ENCODE measurements at regions not wholly inside any gene's neighbourhood (a gene's known extent, or its start where the extent isn't known, plus 50 kb on each side); places are given as distances from the start of the nearest gene placed in this dataset.
"Not testable (repeated sequence)": the region's sequence is repeated elsewhere in the genome, so short reads cannot be mapped to it uniquely, and the experiment has no call there.

GRCh38 chr7:4527988-4528636, 154.0 kb upstream of the FOXK1 start:
- DNase-seq, result no peak

- no peak for DNase-seq
Measured at GRCh38 chr7:4531236-4531635, 150.9 kb upstream of the FOXK1 start.

- not testable (repeated sequence) for DNase-seq
Measured at GRCh38 chr7:4533339-4533738, 148.8 kb upstream of the FOXK1 start.

- no peak for DNase-seq
Measured at GRCh38 chr7:4549681-4550080, 132.4 kb upstream of the FOXK1 start.

- DNase-seq, result no peak
Measured at GRCh38 chr7:4550117-4550516, 132.0 kb upstream of the FOXK1 start.

- no peak for DNase-seq
Measured at GRCh38 chr7:4552985-4553384, 129.1 kb upstream of the FOXK1 start.

GRCh38 chr7:4556868-4557793, 125.0 kb upstream of the FOXK1 start:
- DNase-seq, result no peak

- DNase-seq, result no peak
Measured at GRCh38 chr7:4561795-4562194, 120.3 kb upstream of the FOXK1 start.

- no peak for DNase-seq
Measured at GRCh38 chr7:4566714-4567113, 115.4 kb upstream of the FOXK1 start.

- DNase-seq, result no peak
Measured at GRCh38 chr7:4574851-4575250, 107.2 kb upstream of the FOXK1 start.

- DNase-seq, result no peak
Measured at GRCh38 chr7:4575254-4575653, 106.8 kb upstream of the FOXK1 start.

GRCh38 chr7:4602905-4603842, 78.9 kb upstream of the FOXK1 start:
- DNase-seq, result no peak

- no peak for DNase-seq
Measured at GRCh38 chr7:4603843-4604231, 78.3 kb upstream of the FOXK1 start.

- no peak for DNase-seq
Measured at GRCh38 chr7:4604456-4604940, 77.6 kb upstream of the FOXK1 start.

GRCh38 chr7:4606797-4607196, 75.3 kb upstream of the FOXK1 start:
- DNase-seq, result no peak

GRCh38 chr7:4607311-4607729, 74.8 kb upstream of the FOXK1 start:
- DNase-seq, result no peak

- DNase-seq, result not testable (repeated sequence)
Measured at GRCh38 chr7:4609576-4609975, 72.5 kb upstream of the FOXK1 start.

GRCh38 chr7:4610768-4611467, 71.2 kb upstream of the FOXK1 start:
- DNase-seq, result peak; percentile 66

GRCh38 chr7:4612237-4612636, 69.9 kb upstream of the FOXK1 start:
- DNase-seq, result no peak

- DNase-seq, result peak; percentile 44
Measured at GRCh38 chr7:4612939-4613841, 68.9 kb upstream of the FOXK1 start.

Data from fibroblast of skin of scalp (primary cell).